Keratinocyte (primary cell): ENCODE measurements at regions not wholly inside any gene's neighbourhood (a gene's known extent, or its start where the extent isn't known, plus 50 kb on each side); places are given as distances from the start of the nearest gene placed in this dataset.

Source experiments
- DNase-seq: peaks from one replicate; pipeline ENCODE4 v3.0.0-alpha.2; 2011; ENCODE audit warnings: low read depth, missing footprints, low spot score
- FAIRE-seq: peaks from 2 replicates; lab custom pipeline; 2011; peaks lifted over from hg19 to GRCh38; lab: Jason Lieb, UNC
- H2AFZ ChIP-seq: 2 replicates; pipeline ENCODE4 v1.6.0; 2012; ENCODE audit warnings: low read length, control low read depth, inconsistent platforms; ENCODE audit not compliant: control insufficient read depth
- H3K27ac ChIP-seq: 2 replicates; pipeline ENCODE4 v1.5.1; 2011; ENCODE audit warnings: low read length; ENCODE audit not compliant: control insufficient read depth, insufficient read depth
- H3K27me3 ChIP-seq: 3 replicates; pipeline ENCODE4 v1.6.0; 2011; ENCODE audit warnings: low read length; ENCODE audit not compliant: control insufficient read depth, insufficient read depth; ENCODE audit errors: extremely low read depth
- H3K36me3 ChIP-seq, 2 experiments: 2 replicates in 1 of 2; 3 replicates in 1 of 2; pipeline ENCODE4 v1.5.1; 2011; ENCODE audit warnings: low read length in 2 of 2, mild to moderate bottlenecking in 1 of 2; ENCODE audit not compliant: control insufficient read depth in 2 of 2, insufficient read depth in 2 of 2; ENCODE audit errors: extremely low read depth in 1 of 2
- H3K4me1 ChIP-seq: 3 replicates; pipeline ENCODE4 v1.5.1; 2011; ENCODE audit warnings: low read length; ENCODE audit not compliant: control insufficient read depth, insufficient read depth; ENCODE audit errors: extremely low read depth
- H3K4me2 ChIP-seq: 3 replicates; pipeline ENCODE4 v1.6.0; 2011; ENCODE audit warnings: low read depth, low read length; ENCODE audit not compliant: control insufficient read depth, insufficient read depth; ENCODE audit errors: extremely low read depth
- H3K4me3 ChIP-seq, 3 experiments: fragments of 200-600 bp in 1 of 3; sonication (generic) in 1 of 3; 2 replicates in 2 of 3; 3 replicates in 1 of 3; pipeline ENCODE4 v1.5.1; 2011 to 2016; ENCODE audit warnings: low read length in 3 of 3, mild to moderate bottlenecking in 3 of 3, control low read depth in 2 of 3, inconsistent platforms in 1 of 3, low read depth in 1 of 3, mixed read lengths in 1 of 3, mixed run types in 1 of 3, moderate library complexity in 1 of 3; ENCODE audit not compliant: control insufficient read depth in 2 of 3, insufficient read depth in 2 of 3; ENCODE audit errors: extremely low read depth in 1 of 3
- H3K79me2 ChIP-seq: 2 replicates; pipeline ENCODE4 v1.6.0; 2012; ENCODE audit warnings: low read length; ENCODE audit not compliant: control insufficient read depth, insufficient read depth
- H3K9ac ChIP-seq: 3 replicates; pipeline ENCODE4 v1.6.0; 2011; ENCODE audit warnings: low read length; ENCODE audit not compliant: control insufficient read depth, insufficient read depth; ENCODE audit errors: extremely low read depth
- H3K9me1 ChIP-seq: 3 replicates; pipeline ENCODE4 v1.6.0; 2011; ENCODE audit warnings: low read length; ENCODE audit not compliant: control insufficient read depth, insufficient read depth; ENCODE audit errors: extremely low read depth
- H3K9me3 ChIP-seq: 2 replicates; pipeline ENCODE4 v1.5.1; 2012; ENCODE audit warnings: low read depth, low read length; ENCODE audit not compliant: control insufficient read depth
- H4K20me1 ChIP-seq: 3 replicates; pipeline ENCODE4 v1.6.0; 2011; ENCODE audit warnings: low read length; ENCODE audit not compliant: control insufficient read depth, insufficient read depth; ENCODE audit errors: extremely low read depth
- CTCF ChIP-seq, 3 experiments: IDR thresholded peaks in 1 of 3; conservative IDR thresholded peaks in 1 of 3; optimal IDR thresholded peaks in 1 of 3; 2 replicates in 2 of 3; 3 replicates in 1 of 3; pipeline versions ENCODE3 to v1.5.1; 2011; ENCODE audit warnings: low read length in 3 of 3, mild to moderate bottlenecking in 3 of 3, moderate library complexity in 2 of 3, control low read depth in 1 of 3, inconsistent platforms in 1 of 3; ENCODE audit not compliant: insufficient read depth in 2 of 3; ENCODE audit errors: extremely low read depth in 1 of 3
- EZH2 ChIP-seq: IDR thresholded peaks from one replicate; pipeline ENCODE4 v1.6.1; 2012; ENCODE audit warnings: inconsistent platforms, mild to moderate bottlenecking, low read length, moderate library complexity
- dilution Hi-C: fragments of 300-500 bp; cut with MboI; formaldehyde crosslinking; loops from one replicate; pipeline ENCODE4 v1.7.0; 2020; ENCODE audit warnings: low sequenced_read_pairs; ENCODE audit not compliant: extremely low pct_ligation_motif_present

GRCh38 chr6:8860671-8861070 lies 425.3 kb upstream of the SLC35B3 start:
- DNase-seq = no peak
- Histone ChIP-seq H3K36me3 (no peaks in the 10 kb centered on the region), H3K27ac (no peak overlapping the region), H3K79me2 (no peaks in the 10 kb centered on the region), H3K9ac (no peak overlapping the region), H3K9me1 (no peaks in the 10 kb centered on the region), H3K27me3 (no peaks in the 10 kb centered on the region), H3K4me1 (no peaks in the 10 kb centered on the region), H3K4me2 (no peak overlapping the region), H3K9me3 (no peaks in the 10 kb centered on the region), H3K4me3 (no peak overlapping the region), H2AFZ (no peak overlapping the region), H4K20me1 (no peaks in the 10 kb centered on the region)
- dilution Hi-C loops = no loop called here
- no peak for FAIRE-seq
- no peak for TF ChIP-seq CTCF (optimal IDR thresholded peaks at IDR 0.05 in 1 of 3, IDR thresholded peaks at IDR 0.05 in 1 of 3, conservative IDR thresholded peaks at IDR 0.05 in 1 of 3; ENCODE audit: extremely low read depth in 1 of 3, insufficient read depth in 2 of 3, low read length in 3 of 3)

DNA sequence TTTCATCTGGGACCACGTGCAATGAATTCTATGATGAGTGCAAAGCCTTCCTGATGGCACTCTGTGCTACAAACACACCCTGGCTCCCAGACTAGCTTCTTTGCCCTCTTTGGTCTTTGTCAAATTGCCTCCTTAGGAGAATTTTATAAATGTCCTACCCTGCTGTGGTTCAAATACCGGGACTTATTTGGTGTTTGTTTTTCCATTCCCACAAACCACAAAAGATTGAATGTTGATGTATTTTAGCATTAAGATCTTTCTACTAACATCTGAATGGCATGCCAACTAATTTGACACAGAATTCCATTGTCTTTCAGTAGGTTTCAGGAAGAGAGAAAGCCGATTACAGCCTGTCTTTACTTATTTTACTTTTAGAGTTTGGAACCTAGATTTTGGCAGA lies 424.2 kb upstream of the SLC35B3 start:
- dilution Hi-C loops = no loop called here
- Histone ChIP-seq H3K36me3 (no peaks in the 10 kb centered on the region), H2AFZ (no peak overlapping the region), H3K4me3 (no peak overlapping the region), H4K20me1 (no peaks in the 10 kb centered on the region), H3K9ac (no peak overlapping the region), H3K27me3 (no peaks in the 10 kb centered on the region), H3K9me3 (no peaks in the 10 kb centered on the region), H3K9me1 (no peaks in the 10 kb centered on the region), H3K27ac (no peak overlapping the region), H3K4me1 (no peaks in the 10 kb centered on the region), H3K4me2 (no peak overlapping the region), H3K79me2 (no peaks in the 10 kb centered on the region)
- DNase-seq (no peak), FAIRE-seq (no peak)
- no peak for TF ChIP-seq CTCF (optimal IDR thresholded peaks at IDR 0.05 in 1 of 3, IDR thresholded peaks at IDR 0.05 in 1 of 3, conservative IDR thresholded peaks at IDR 0.05 in 1 of 3; ENCODE audit: extremely low read depth in 1 of 3, insufficient read depth in 2 of 3, low read length in 3 of 3)
- TF ChIP-seq EZH2 = no peak
